ENCODE measurements at regions not wholly inside any gene's neighbourhood (a gene's known extent, or its start where the extent isn't known, plus 50 kb on each side); places are given as distances from the start of the nearest gene placed in this dataset.

- no peak overlapping the region for H3K27ac ChIP-seq (ENCODE audit: low read depth, low read length)
- TF ChIP-seq CBX8 (IDR thresholded peaks at IDR 0.05; ENCODE audit: borderline replicate concordance, low read depth, low read length) (no peak), TBP (IDR thresholded peaks at IDR 0.05; ENCODE audit: low read depth, low read length) (no peak), RBBP5 (IDR thresholded peaks at IDR 0.05; ENCODE audit: borderline replicate concordance, low read depth, low read length) (no peak)
Measured at GRCh38 chr20:58571693-58572427, 56.7 kb upstream of the APCDD1L start.

More at GRCh38 chr20:58571693-58572427, 56.7 kb upstream of the APCDD1L start:
- no peak overlapping the region for H3K56ac ChIP-seq (replicated peaks; ENCODE audit: insufficient read length, low read depth, low read length)
- no peak overlapping the region for H2AFZ ChIP-seq (ENCODE audit: low read length)
- ChIA-PET CTCF (ENCODE audit: partially characterized antibody) (no interaction called here), POLR2A (ENCODE audit: partially characterized antibody) (no interaction called here)
- H3K18ac ChIP-seq (ENCODE audit: extremely low read depth, low read length) = no peak overlapping the region
- 88% methylated on average over 16 of the region's 16 CpGs; no CpG with 5 or more reads in 1 of the 2 experiments for WGBS, 2 experiments (ENCODE audit: extremely low coverage in 1 of 2, insufficient coverage in 1 of 2, insufficient read length in 1 of 2, insufficient replicate concordance in 2 of 2, low coverage in 1 of 2, low lambda C conversion rate in 2 of 2, missing lambda C conversion rate in 1 of 2)
- no peak overlapping the region for H3K4ac ChIP-seq (replicated peaks; ENCODE audit: insufficient read length, low read depth, low read length)
- no peak overlapping the region for H2AK5ac ChIP-seq (ENCODE audit: low read depth, low read length)
- no peak overlapping the region for H2BK120ac ChIP-seq (replicated peaks; ENCODE audit: low read depth, low read length)
- no peak overlapping the region for H4K91ac ChIP-seq (replicated peaks; ENCODE audit: insufficient read length, low read length)
- H3K27me3 ChIP-seq (replicated peaks in 1 of 4; ENCODE audit: control insufficient read depth in 3 of 4, extremely low read depth in 1 of 4, insufficient read depth in 3 of 4, low read length in 3 of 4) = no peaks in the 10 kb centered on the region; a peak in 3 of 7 replicates
- H2BK15ac ChIP-seq (ENCODE audit: low read length) = no peak overlapping the region
- no peak overlapping the region for H2BK12ac ChIP-seq (ENCODE audit: low read depth, low read length)
- no peaks in the 10 kb centered on the region for H3K79me1 ChIP-seq (ENCODE audit: low read depth, low read length)
- H4K8ac ChIP-seq (ENCODE audit: extremely low read depth, insufficient read depth, low read length) = no peak overlapping the region
- H3K14ac ChIP-seq (ENCODE audit: insufficient read length) = no peak overlapping the region
- H3K9ac ChIP-seq (replicated peaks in 1 of 4; ENCODE audit: extremely low read depth in 1 of 4, low read depth in 3 of 4, low read length in 3 of 4) = no peak overlapping the region
- no peak overlapping the region for H4K5ac ChIP-seq (ENCODE audit: insufficient read length, low read depth, low read length)
- H3K23me2 ChIP-seq (ENCODE audit: low read depth, low read length) = peaks cover 2% of the 10 kb centered on the region; the same call in 1 of the 2 replicates
- no peaks in the 10 kb centered on the region for H3K79me2 ChIP-seq (ENCODE audit: control insufficient read depth in 1 of 2, insufficient read depth in 2 of 2, low read length in 2 of 2)
- no peak overlapping the region for H2BK20ac ChIP-seq (ENCODE audit: low read length)
- no peak for FAIRE-seq
- H3K4me2 ChIP-seq (ENCODE audit: insufficient read depth in 1 of 2, low read depth in 2 of 2, low read length in 2 of 2) = no peak overlapping the region
- no peak for DNase-seq (ENCODE audit: low read depth in 1 of 2, low spot score in 2 of 2)
- no peak overlapping the region for H2BK5ac ChIP-seq (ENCODE audit: low read depth, low read length)
- H4K20me1 ChIP-seq (replicated peaks in 1 of 2; ENCODE audit: control insufficient read depth in 1 of 2, insufficient read depth in 2 of 2, low read length in 2 of 2) = no peaks in the 10 kb centered on the region
- no peak overlapping the region for H3K4me3 ChIP-seq (ENCODE audit: extremely low read depth in 1 of 4, insufficient read depth in 2 of 4, low read depth in 3 of 4, low read length in 4 of 4)
- H3K36me3 ChIP-seq (ENCODE audit: control insufficient read depth in 2 of 4, insufficient read depth in 4 of 4, low read length in 3 of 4) = no peaks in the 10 kb centered on the region
- no peaks in the 10 kb centered on the region for H3K9me3 ChIP-seq (ENCODE audit: insufficient read depth in 2 of 2, low read depth in 1 of 2, low read length in 1 of 2)
- no peaks in the 10 kb centered on the region; a peak in 2 of 7 replicates for H3K4me1 ChIP-seq (replicated peaks in 1 of 4; ENCODE audit: control insufficient read depth in 3 of 4, insufficient read depth in 4 of 4, low read length in 3 of 4)
- H3K23ac ChIP-seq (ENCODE audit: insufficient read length) = no peak overlapping the region

All from H1 (cell line).